Coronary artery (tissue), 2 donors: ENCODE measurements at regions not wholly inside any gene's neighbourhood (a gene's known extent, or its start where the extent isn't known, plus 50 kb on each side); places are given as distances from the start of the nearest gene placed in this dataset.
A peak's percentile ranks its signal among the peaks of the same experiment; 100 is the strongest.

ENCODE experiments used
- DNase-seq: peaks from one replicate; pipeline ENCODE4 v3.0.0-alpha.2; 2017; ENCODE audit warnings: low spot score
- H3K27ac ChIP-seq, 2 donors: fragments of 200-600 bp; sonication (generic); one replicate each; pipeline ENCODE4 v1.5.1; 2016 to 2019
- H3K4me3 ChIP-seq: fragments of 200-600 bp; sonication (generic); 2 replicates; pipeline ENCODE4 v1.5.1; 2016; ENCODE audit warnings: mild to moderate bottlenecking, moderate library complexity
- CTCF ChIP-seq: fragments of 200-600 bp; sonication (generic); IDR thresholded peaks from one replicate; pipeline ENCODE4 v1.5.1; 2019; ENCODE audit warnings: antibody characterized with exemption

GRCh38 chr1:223478606-223479005 lies 85.4 kb downstream of the CCDC185 start:
- peak; percentile 38 for DNase-seq
- Histone ChIP-seq H3K27ac (no peak overlapping the region), H3K4me3 (no peak overlapping the region)
- no peak for TF ChIP-seq CTCF

- no peak overlapping the region for H3K27ac ChIP-seq
- no peak for DNase-seq
- no peak overlapping the region for H3K4me3 ChIP-seq
- TF ChIP-seq CTCF: no peak
These were observed 86.0 kb downstream of the CCDC185 start for GRCh38 chr1:223479261-223479660.

- no peak for TF ChIP-seq CTCF
- no peak for DNase-seq
- H3K27ac ChIP-seq: no peak overlapping the region
- H3K4me3 ChIP-seq: no peak overlapping the region
These were observed 86.7 kb downstream of the CCDC185 start for GRCh38 chr1:223479718-223480425.

- no peak for DNase-seq
- TF ChIP-seq CTCF: no peak
- Histone ChIP-seq H3K27ac (no peak overlapping the region), H3K4me3 (no peak overlapping the region)
These were observed 88.9 kb downstream of the CCDC185 start for GRCh38 chr1:223482132-223482531.

GRCh38 chr1:223482766-223483165 lies 89.6 kb downstream of the CCDC185 start:
- no peak overlapping the region for H3K27ac ChIP-seq
- H3K4me3 ChIP-seq: no peak overlapping the region
- TF ChIP-seq CTCF: no peak
- no peak for DNase-seq

- Histone ChIP-seq H3K27ac (no peak overlapping the region), H3K4me3 (no peak overlapping the region)
- TF ChIP-seq CTCF: no peak
- DNase-seq: no peak
These were observed 90.3 kb downstream of the CCDC185 start for GRCh38 chr1:223483511-223483910.

GRCh38 chr1:223486366-223486765 lies 93.2 kb downstream of the CCDC185 start:
- H3K4me3 ChIP-seq: no peak overlapping the region
- H3K27ac ChIP-seq: no peak overlapping the region
- no peak for DNase-seq
- TF ChIP-seq CTCF: no peak
